Dermis blood vessel endothelial cell (primary cell): ENCODE measurements at regions not wholly inside any gene's neighbourhood (a gene's known extent, or its start where the extent isn't known, plus 50 kb on each side); places are given as distances from the start of the nearest gene placed in this dataset.
"Not testable (repeated sequence)": the region's sequence is repeated elsewhere in the genome, so short reads cannot be mapped to it uniquely, and the experiment has no call there.

Source experiments
- DNase-seq: peaks from one replicate; pipeline ENCODE4 v3.0.0; 2010

- no peak for DNase-seq
Measured at GRCh38 chr18:52087140-52087539, 252.9 kb upstream of the DCC start.

GRCh38 chr18:52090005-52090404 is 250.0 kb upstream of the DCC start:
- no peak for DNase-seq

GRCh38 chr18:52093171-52093570 is 246.8 kb upstream of the DCC start:
- DNase-seq = no peak

GRCh38 chr18:52118684-52119083 is 221.3 kb upstream of the DCC start:
- DNase-seq = no peak

- no peak for DNase-seq
Measured at GRCh38 chr18:52130624-52131301, 209.2 kb upstream of the DCC start.

GRCh38 chr18:52131845-52132244 is 208.2 kb upstream of the DCC start:
- no peak for DNase-seq

- no peak for DNase-seq
Measured at GRCh38 chr18:52136532-52136931, 203.5 kb upstream of the DCC start.

GRCh38 chr18:52140986-52141385 is 199.0 kb upstream of the DCC start:
- DNase-seq = no peak

- DNase-seq = no peak
Measured at GRCh38 chr18:52150050-52150449, 189.9 kb upstream of the DCC start.

GRCh38 chr18:52152036-52152435 is 188.0 kb upstream of the DCC start:
- no peak for DNase-seq

GRCh38 chr18:52156166-52156565 is 183.8 kb upstream of the DCC start:
- DNase-seq = no peak

- no peak for DNase-seq
Measured at GRCh38 chr18:52160636-52161035, 179.4 kb upstream of the DCC start.

GRCh38 chr18:52163478-52163877 is 176.5 kb upstream of the DCC start:
- no peak for DNase-seq

- DNase-seq = not testable (repeated sequence)
Measured at GRCh38 chr18:52168131-52168530, 171.9 kb upstream of the DCC start.

GRCh38 chr18:52174220-52174619 is 165.8 kb upstream of the DCC start:
- DNase-seq = no peak

- DNase-seq = no peak
Measured at GRCh38 chr18:52175406-52175805, 164.6 kb upstream of the DCC start.

GRCh38 chr18:52183107-52183506 is 156.9 kb upstream of the DCC start:
- no peak for DNase-seq

- DNase-seq = no peak
Measured at GRCh38 chr18:52190195-52190594, 149.8 kb upstream of the DCC start.

GRCh38 chr18:52190631-52191030 is 149.4 kb upstream of the DCC start:
- DNase-seq = no peak

GRCh38 chr18:52200406-52200805 is 139.6 kb upstream of the DCC start:
- no peak for DNase-seq

GRCh38 chr18:52200921-52201663 is 138.9 kb upstream of the DCC start:
- DNase-seq = no peak

GRCh38 chr18:52208646-52209045 is 131.4 kb upstream of the DCC start:
- DNase-seq = no peak

- no peak for DNase-seq
Measured at GRCh38 chr18:52216109-52216508, 123.9 kb upstream of the DCC start.

- DNase-seq = no peak
Measured at GRCh38 chr18:52216666-52217065, 123.3 kb upstream of the DCC start.

GRCh38 chr18:52219102-52219501 is 120.9 kb upstream of the DCC start:
- DNase-seq = no peak
